NCI-H526 (cell line): ENCODE measurements at regions not wholly inside any gene's neighbourhood (a gene's known extent, or its start where the extent isn't known, plus 50 kb on each side); places are given as distances from the start of the nearest gene placed in this dataset.
"Not testable (repeated sequence)": the region's sequence is repeated elsewhere in the genome, so short reads cannot be mapped to it uniquely, and the experiment has no call there.

ENCODE experiments used
- DNase-seq, 2 experiments: peaks; one replicate each; lab custom pipeline; 2025; lab: John Stamatoyannopoulos, UW

DNA sequence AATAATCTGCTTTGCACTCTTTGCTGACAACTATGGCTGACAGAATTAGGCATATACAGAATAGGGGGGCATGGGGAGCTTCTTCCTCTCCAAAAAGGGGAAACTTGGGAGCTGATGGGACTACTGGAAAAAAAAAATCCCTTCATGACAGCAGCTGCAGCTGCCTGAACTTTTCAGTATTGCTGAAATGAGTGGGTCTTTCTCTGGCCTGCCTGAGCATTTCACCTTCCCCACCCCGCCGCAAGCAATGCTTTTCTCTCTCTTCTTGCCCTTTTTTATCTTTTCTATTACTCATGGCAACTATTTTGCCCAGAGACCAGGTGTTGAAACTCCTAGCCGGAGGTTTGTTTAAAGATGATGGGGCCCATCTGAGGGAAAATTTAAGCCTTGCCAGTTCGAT is 244.9 kb downstream of the SEMA3D start:
- DNase-seq = no peak

DNA sequence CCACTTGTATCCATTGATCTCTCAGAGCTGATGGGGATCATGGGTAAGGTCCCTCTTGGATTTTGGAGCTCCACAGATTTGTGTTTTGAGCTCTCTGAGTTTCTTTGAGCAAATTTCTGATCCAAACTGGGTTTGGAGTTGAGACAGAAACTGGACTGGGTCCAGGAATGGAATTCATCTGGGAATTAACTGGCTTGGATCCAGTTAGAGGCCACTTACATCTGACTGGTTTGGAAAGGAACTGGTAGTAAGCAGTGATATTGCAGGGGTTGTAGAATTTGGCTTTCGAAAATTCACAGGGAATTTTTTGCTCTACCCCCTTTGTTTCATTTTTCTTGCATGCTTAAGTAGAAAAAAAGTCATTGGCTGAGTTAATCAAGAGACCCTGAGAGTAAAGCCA is 245.6 kb downstream of the SEMA3D start:
- DNase-seq = no peak

DNA sequence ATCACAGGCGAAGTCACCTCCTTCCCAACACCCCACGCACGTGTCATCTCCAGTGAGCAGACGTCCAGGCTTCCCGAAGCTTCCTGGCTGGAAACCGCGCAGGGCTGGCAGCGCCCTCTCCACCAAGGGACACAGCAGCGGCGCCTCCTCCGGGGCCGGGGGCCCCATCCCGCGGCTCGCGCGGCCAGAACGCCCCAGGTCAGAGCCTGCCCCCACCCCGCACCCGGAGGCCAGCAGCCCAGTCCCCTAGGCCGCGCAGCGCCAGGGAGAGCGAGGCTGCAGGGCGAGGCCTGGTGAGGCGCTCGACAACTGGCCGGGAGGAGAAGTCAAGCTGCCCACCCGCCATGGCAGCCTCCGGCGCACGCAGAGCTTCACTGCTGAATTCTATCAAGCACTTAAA is 247.0 kb downstream of the SEMA3D start:
- no peak for DNase-seq

DNA sequence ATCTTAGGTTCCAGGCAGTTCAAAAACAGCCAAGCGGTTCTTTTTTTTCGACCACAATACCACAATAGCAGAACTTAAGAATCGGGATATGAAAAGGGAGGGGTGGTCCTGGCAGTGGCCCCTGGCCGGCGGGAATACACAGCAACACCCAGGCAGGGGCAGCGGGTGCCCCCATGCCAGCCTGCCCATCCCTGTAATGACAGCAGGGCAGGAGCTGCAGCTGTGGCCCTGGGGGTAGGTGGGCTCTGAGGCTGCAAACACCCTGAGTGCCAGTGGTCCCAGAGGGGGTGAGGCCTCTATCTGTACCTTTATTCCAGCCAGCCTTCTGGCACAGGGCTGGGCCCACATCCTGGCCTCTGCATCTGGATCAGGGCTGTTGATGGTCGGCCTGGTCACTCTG is 247.4 kb downstream of the SEMA3D start:
- no peak for DNase-seq

DNA sequence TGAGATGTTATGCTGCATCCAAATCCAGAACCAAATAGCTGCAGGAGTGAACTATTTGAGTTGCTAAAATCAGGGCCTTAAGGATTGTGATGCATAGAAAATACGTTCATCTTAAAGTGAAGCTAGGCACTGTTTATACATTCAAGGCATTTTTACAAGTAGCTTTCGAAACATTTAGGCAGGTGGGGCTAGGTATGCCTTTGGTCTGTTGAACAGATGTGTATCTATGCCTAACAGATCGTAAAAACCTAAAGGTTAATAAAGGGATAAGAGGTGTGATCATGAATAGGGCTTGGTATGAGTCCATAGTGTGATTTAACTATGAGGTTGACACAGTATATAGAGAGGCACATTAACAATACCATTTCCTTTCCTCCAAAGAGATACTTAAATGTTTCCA is 262.5 kb downstream of the SEMA3D start:
- DNase-seq = no peak

DNA sequence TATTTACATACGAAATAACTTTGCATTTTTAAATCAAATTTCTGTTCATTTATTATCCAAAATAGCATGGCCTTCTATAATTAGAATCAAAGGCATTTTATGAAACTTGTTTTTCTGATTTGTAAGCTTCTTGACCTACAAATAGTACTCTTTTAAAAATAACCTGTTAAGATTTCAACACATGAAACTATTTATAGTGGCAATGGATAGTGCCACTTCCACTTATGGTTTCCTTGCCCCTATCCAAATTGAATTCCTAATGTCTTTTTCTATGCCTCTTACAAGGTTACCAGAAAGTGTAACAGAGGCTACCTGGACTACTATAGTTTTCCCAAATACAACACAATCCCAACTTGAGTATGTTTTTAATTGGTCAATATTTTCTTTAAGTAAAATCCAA is 263.5 kb downstream of the SEMA3D start:
- DNase-seq = no peak

DNA sequence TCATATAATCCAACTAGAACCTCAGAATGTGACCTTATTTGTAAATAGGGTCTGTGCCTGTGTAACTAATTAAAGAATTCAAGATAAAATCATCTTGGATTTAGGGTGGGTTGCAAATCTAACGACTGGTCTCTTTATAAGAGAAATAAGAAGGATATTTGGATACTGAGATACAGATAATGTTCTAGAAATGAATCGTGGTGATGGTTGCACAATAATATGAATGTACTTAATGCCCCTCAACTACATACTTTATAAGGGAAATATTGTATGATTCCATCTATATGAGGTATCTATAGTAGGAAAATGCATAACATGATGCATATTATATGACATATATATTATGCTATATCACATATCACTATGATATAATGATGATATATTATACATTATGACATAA is 265.7 kb downstream of the SEMA3D start:
- DNase-seq = no peak

DNA sequence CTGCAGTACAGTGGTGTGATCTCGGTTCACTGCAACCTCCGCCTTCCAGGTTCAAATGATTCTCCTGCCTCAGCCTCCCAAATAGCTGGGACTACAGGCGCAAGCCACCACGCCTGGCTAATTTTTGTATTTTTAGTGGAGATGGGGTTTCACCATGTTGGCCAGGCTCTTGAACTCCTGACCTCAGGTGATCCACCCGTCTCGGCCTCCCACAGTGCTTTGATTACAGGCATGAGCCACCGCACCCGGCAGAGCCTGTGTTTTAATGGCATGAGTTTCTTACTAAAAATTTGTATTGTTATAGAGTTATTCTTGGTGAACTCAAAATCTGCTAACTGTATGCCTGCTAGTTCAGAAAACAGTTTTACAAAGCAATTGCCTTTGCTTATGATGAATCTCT is 269.9 kb downstream of the SEMA3D start:
- not testable (repeated sequence) for DNase-seq

DNA sequence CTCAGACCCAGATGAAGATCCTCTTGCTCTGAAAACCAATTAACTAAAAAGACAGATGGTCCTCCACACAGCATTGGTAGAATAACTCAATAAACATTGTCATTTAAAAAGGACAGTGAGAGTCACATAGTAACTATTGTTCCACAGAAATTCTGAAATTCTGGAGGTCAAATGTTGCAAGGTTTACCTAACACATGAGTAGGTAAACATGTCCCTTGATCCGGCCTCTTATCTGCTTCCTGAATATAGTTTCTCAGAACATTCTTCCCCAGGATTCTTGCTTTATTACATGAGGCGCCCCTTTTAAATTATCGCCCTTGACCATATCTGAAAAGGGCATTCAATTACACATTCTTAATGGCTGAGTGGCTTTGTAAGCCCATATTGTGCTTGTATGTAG is 270.7 kb downstream of the SEMA3D start:
- DNase-seq = no peak

DNA sequence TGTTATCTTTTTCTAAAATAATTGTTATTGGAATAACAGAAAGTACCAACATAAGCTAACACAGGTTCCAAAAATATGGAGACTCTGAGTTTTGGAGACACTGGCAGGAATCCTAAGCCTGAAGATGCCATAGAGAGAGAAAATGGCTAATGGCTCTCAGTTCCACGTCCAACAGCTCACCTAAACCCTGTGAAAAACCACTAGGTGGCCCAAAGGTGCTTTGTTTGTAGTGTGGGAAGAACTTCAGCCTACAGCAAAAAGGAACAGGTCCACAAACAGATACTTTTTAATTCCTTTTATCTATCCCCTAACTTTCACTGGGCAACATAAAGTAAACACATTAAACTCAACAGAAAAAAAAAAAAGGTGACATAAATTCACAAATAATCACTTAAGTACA is 272.3 kb downstream of the SEMA3D start:
- peak in 1 of 2 experiments; percentile 15 for DNase-seq

DNA sequence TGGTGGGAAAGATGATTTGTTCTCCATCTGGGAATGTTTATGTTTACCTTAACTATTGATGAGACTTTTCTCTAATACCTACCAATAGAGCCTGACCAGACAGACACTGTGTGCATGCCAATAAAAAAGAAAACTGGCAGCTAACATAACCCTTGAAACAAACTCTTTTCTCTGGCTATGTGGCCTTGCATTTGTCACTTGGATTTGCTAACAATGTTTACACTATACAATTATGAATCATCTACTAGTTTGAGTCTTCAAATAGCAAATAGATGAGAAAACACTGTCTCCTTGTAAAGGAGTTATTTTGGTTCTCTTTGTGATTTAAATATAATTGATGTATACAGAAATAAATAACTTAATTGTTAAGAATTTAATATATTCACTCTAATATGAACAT is 273.1 kb downstream of the SEMA3D start:
- no peak for DNase-seq

DNA sequence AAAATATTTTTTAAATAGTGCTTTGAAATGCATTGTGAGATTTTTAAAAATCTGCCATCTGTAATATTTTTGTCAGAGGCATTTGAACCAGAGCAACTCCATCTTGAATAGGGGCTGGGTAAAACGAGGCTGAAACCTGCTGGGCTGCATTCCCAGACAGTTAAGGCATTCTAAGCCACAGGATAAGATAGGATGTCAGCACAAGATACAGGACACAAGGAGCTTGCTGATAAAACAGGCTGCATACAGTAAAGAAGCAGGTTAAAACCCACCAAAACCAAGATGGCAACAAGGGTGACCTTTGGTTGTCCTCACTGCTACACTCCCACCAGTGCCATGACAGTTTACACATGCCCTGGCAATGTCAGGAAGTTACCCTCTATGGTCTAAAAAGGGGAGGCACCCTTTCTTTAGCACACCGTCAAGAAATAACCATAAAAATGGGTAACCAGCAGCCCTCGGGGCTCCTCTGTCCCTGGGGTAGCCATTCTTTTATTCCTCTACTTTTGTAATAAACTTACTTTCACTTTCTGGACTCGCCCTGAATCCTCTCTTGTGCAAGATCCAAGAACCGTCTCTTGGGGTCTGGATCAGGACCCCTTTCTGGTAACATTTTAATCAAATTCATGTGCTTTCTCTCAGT is 273.7 kb downstream of the SEMA3D start:
- DNase-seq = no peak

DNA sequence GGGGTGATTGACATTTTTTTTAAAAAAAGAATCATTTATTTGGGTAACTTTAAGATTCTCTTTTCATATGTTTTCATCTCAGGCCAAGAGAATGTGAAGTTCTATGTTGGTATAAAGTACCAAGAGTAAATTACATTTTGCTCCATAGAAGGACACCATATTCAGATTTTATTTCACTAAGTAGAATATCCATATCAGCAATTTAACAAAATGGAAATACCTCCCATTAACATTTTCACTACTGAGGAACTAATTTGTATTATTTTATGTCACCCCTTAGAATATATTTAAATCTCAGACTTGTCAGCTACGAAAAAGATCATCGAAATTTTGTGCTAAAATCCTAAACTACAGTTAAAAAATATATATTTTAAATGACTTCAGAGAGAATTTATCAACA is 274.3 kb downstream of the SEMA3D start:
- no peak for DNase-seq

DNA sequence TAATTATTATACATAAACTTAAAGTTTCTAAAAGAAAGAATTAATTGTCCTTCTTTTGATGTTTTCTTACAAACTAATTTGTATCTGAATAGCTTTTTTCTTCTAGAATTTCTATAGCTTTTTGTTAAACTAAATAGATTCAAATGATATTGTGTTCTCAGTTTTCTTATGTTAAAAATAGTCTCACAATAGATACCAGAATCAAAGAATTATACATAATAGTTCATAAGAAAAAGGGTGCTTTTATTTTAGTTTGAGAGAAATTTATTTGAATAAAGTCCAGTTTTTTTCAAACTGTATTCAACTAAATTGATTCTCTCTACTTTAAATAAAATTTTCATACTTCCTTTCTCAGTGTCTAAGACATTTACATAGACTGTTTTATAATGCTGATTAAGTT is 274.8 kb downstream of the SEMA3D start:
- DNase-seq = peak in 1 of 2 experiments; percentile 24

DNA sequence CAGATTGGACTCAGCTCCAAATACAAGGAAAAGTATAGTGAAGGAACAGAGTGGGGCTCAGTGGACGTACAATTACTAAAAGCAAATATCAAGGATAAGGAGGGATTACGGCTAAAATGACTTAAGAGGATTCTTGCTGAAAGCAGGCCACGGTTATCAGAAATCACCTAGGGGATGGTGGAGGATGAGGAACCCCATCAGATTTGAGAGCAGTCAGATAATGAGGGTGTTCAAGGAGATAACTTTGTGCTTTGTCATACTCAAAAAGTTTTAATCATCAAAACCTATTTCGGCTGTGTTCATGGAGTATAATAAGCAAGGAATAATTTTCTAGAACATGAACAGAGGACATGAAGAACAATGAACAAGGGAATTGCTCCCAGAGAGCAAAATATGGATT is 275.8 kb downstream of the SEMA3D start:
- no peak for DNase-seq

DNA sequence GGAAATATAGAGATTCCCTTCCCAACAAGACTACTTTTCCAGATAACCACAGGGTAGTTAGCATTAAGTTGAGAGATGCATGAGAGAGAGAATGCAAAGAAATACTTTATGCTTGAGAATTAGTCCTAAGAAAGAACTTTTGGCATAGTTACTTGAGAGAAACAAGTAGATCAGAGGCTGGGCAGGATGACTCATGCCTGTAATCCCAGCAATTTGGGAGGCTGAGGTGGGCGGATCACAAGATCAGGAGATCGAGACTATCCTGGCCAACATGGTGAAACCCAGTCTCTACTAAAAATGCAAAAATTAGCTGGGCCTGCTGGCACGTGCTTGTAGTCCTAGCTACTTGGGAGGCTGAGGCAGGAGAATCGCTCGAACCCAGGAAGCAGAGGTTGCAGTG is 276.5 kb downstream of the SEMA3D start:
- not testable (repeated sequence) for DNase-seq

DNA sequence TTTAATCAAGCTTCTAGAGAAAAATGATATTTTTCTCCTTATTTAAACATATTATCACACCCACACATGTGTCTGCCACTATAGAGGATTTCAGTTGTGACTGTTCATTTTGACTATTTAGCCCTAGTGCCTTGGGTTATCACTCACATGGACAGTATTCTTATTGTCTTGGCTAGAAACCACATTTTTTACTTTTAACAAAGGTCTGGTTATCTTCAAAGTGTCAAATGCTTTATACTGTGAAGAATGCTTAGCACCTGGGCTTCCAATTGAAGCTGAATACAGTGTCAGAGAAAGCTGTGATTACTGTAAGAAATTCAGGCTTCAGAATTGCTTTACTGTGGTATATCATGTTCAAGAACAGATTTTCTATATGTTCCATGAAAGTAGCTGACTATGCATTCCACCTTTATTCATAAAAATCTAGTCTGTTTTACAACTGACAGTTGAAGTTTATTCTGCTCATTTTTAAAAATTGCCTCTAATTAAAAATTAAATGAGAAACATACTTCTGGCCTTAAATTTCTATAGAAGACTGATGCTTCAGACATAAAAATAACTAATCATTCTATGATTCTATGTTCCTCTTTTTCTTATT is 278.6 kb downstream of the SEMA3D start:
- DNase-seq = no peak

DNA sequence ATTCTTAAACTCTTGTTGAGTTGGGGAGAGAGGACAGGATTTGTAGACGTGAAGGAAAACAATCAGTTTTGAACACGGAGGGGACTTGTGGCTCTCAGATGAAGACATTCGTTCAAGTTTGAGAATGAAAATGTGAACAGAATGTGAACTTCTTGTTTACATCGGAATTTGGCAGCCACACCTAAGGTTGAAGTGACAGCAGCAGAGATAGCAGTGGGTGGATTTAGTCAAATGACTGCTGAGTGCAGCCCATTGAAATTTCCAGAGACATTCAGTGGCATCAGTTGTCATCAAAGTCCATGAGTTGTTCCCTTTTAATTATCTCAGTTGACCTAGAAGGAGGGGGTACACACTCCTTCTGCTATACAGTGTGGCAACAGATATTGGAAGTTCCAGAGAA is 280.0 kb downstream of the SEMA3D start:
- no peak for DNase-seq

DNA sequence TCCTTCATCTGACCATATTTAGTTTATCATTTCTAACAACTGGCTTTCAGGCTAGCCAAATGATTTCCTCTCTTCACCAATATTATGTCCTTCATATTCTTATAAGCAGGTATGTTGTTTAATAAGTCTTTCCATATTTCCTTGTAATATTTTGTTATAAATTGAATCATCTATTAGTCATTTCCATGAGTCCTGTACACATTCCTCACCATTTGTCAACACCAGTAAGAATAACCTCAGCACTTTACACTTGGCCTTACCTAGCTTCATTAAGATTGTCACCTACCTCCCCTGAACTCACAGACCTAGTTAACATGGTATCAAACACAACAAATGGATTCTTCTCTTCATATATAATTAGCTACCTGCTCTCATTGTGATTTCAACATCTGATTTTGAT is 282.3 kb downstream of the SEMA3D start:
- no peak for DNase-seq

DNA sequence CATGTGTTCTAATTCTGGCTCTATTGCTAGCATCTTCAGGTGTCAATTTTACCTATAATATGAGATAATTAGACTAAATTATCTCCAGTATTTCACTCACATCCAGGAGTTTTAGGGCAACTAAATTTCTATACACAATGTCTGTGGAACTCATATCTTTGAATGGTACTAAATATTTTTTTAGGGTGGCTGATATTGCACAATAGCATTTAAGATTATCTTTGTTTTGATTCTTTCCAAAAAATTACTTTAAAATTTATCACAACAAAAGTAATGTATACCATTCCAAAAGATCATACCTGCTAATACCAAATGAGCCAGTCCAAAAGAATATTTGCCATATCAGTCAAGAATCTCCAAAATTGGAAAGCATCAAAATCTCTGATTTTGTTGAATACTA is 285.5 kb downstream of the SEMA3D start:
- DNase-seq = no peak

DNA sequence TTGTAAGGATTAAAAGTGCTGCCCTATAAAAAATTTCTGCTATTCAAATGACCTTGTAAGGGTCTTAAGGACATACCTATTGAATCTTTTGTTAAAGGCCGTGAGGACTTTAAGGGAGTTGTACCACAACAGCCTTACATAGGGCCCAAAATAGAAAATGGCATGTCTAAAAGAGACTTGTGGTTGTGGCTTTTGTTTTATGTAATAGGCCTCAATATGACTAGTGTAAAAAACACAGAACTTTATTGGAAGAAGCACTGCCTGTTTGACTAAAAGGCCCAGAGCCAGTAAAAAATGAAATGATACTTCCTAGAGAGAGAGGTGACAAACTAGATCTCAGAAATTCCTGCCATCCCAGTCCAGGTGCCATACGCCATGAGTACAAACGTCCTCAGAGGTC is 286.6 kb downstream of the SEMA3D start:
- no peak for DNase-seq

DNA sequence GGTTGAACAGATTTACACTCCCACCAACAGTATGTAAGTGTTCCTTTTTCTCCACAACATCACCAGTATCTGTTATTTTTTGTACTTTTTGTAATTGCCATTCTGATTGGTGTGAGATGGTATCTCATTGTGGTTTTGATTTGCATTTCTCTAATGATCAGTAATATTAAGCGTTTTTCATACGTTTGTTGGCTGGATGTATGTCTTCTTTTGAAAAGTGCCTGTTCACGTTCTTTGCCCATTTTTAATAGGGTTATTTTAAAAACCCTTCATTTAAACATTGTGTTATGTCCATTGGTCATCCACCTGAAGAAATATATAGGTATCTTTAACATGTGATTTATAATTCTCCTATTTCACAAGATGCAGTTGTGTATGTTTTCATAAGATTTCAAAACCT is 291.3 kb downstream of the SEMA3D start:
- no peak for DNase-seq

DNA sequence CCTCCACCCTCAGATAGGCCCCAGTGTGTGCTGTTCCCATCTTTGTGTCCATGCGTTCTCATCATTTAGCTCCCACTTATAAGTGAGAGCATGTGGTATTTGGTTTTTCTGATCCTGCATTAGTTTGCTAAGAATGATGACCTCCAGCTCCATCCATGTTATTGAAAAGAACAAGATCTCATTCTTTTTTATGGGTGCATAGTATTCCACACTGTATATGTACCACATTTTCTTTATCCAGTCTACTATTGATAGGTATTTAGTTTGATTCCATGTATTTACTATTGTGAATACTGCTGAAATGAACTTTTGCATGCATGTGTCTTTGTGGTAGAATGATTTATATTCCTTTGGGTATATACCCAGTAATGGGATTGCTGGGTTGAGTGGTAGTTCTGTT is 303.3 kb downstream of the SEMA3D start:
- DNase-seq = not testable (repeated sequence)

DNA sequence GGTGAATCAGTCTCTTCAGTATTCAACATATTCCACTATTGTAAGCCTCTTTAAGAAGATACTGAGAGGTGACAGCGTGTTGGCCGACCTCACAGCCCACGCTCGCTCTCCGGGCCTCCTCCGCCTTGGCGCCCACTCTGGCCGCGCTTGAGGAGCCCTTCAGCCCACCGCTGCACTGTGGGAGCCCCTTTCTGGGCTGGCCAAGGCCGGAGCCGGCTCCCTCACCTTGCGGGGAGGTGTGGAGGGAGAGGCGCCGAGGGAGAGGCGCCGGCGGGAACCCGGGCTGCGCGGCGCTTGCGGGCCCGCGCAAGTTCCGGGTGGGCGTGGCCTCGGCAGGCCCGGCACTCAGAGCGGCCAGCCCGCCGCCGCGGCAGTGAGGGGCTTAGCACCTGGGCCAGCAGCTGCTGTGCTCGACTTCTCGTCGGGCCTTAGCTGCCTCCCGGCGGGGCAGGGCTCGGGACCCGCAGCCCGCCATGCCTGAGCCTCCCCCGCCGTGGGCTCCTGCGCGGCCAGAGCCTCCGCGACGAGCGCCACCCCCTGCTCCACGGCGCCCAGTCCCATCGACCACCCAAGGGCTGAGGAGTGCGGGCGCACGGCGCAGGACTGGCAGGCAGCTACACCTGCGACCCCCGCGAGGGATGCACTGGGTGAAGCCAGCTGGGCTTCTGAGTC is 306.4 kb downstream of the SEMA3D start:
- not testable (repeated sequence) for DNase-seq
